Large intestine (tissue), 3 donors: ENCODE measurements at regions not wholly inside any gene's neighbourhood (a gene's known extent, or its start where the extent isn't known, plus 50 kb on each side); places are given as distances from the start of the nearest gene placed in this dataset.
"Not testable (repeated sequence)": the region's sequence is repeated elsewhere in the genome, so short reads cannot be mapped to it uniquely, and the experiment has no call there.

Experiments used
- DNase-seq, 2 donors: peaks; one replicate each; pipeline versions ENCODE4 v3.0.0 to v3.0.0-alpha.2; 2013
- H3K27ac ChIP-seq: one replicate; pipeline ENCODE4 v1.5.1; 2013; ENCODE audit warnings: low read length
- H3K27me3 ChIP-seq: 2 replicates; pipeline ENCODE4 v1.6.1; 2013; ENCODE audit warnings: low read length; ENCODE audit not compliant: control insufficient read depth, insufficient read depth
- H3K36me3 ChIP-seq: 2 replicates; pipeline ENCODE4 v1.6.1; 2013; ENCODE audit warnings: low read length; ENCODE audit not compliant: control insufficient read depth, insufficient read depth
- H3K4me1 ChIP-seq: one replicate; pipeline ENCODE4 v1.6.1; 2013; ENCODE audit warnings: low read length; ENCODE audit not compliant: control insufficient read depth, insufficient read depth
- H3K4me3 ChIP-seq: one replicate; pipeline ENCODE4 v1.5.1; 2013; ENCODE audit warnings: low read length
- H3K9me3 ChIP-seq: one replicate; pipeline ENCODE4 v1.6.1; 2013; ENCODE audit warnings: mild to moderate bottlenecking, low read depth, low read length, moderate library complexity; ENCODE audit not compliant: control insufficient read depth
- WGBS: methylation state at CpG from one replicate; pipeline ENCODE4 v1.1.5; 2013; ENCODE audit warnings: low lambda C conversion rate; ENCODE audit not compliant: insufficient coverage; 5-methylcytosine and 5-hydroxymethylcytosine counted together

DNA sequence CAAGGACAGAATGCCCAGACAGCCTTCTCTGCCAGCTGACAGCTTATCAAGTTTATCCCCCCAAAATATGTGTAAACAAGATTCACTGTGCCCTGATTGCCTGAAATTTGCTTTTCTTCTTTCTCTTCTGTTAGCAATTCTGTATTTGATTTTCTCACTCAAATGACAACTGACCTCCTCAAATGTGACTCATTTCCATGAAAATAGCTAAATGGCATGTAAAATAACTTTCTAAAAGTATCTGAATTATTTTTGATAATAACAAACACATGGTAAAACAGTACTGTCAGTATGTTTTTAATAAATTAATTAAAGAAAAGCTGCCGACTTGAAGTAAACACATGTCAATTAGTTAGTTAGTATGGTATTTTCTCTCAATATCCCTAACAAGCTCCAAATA, 202.3 kb upstream of the STAC start:
- DNase-seq: no peak
- Histone ChIP-seq H3K36me3 (no peaks in the 10 kb centered on the region), H3K9me3 (no peaks in the 10 kb centered on the region), H3K27ac (no peak overlapping the region), H3K4me3 (no peak overlapping the region), H3K4me1 (no peaks in the 10 kb centered on the region), H3K27me3 (no peaks in the 10 kb centered on the region)
- 92% methylated on average over 1 of the region's 1 CpG for WGBS

DNA sequence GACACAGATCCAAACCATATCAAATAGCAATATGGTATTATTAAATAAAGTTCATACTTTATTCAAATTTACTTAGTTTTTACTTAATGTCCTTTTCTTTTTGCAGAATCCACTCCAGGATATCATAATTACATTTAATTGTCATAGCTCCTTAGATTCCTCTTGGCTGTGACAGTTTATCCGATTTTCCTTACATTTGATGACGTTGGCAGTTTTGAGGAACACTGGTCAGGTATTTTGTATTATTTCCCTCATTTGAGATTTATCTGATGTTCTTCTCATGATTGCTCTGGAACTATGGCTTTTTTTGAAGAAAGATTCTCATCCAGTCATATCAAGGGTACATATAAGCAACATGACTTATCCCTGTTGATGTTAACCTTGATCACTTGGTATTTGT, 198.3 kb upstream of the STAC start:
- Histone ChIP-seq H3K27ac (no peak overlapping the region), H3K9me3 (no peaks in the 10 kb centered on the region), H3K4me3 (no peak overlapping the region), H3K4me1 (no peaks in the 10 kb centered on the region), H3K36me3 (no peaks in the 10 kb centered on the region), H3K27me3 (no peaks in the 10 kb centered on the region)
- WGBS: 58% methylated on average over 2 of the region's 2 CpGs
- no peak for DNase-seq

DNA sequence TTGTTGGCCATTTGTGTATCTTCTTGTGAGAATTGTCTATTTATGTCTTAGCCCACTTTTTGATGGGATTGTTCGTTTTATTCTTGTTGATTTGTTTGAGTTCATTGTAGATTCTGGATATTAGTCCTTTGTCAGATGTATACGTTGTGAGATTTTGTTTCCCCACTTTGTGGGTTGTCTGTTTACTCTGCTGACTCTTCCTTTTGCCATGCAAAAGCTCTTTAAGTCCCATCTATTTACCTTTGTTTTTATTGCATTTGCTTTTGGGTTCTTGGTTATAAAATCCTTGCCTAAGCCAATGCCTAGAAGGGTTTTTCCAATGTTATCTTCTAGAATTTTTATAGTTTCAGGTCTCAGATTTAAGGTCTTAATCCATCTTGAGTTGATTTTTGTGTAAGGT, 193.1 kb upstream of the STAC start:
- H3K4me1 ChIP-seq, H3K9me3 ChIP-seq, H3K4me3 ChIP-seq, H3K27ac ChIP-seq, H3K36me3 ChIP-seq, DNase-seq, H3K27me3 ChIP-seq: not testable (repeated sequence)
- WGBS: 33% methylated on average over 1 of the region's 2 CpGs

DNA sequence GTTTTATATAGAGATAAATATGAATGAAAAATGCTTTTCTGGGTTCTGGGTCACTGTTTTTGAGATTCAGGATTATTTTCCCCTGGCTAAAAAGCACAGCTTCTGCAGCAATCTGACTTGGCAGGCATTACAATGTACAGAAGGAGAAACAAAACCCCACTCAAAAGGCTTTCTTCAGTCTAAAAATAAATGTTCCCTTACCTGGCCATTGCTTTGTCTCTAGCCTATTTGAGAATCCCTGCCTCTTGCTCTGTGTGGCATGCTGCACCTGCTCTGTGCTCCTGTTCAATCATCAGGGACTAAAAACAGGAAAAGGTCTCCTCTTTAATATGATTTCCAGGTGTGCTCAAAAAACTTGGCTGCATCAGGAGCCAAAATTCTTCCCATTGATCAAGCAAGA, 187.4 kb upstream of the STAC start:
- Histone ChIP-seq H3K9me3 (no peaks in the 10 kb centered on the region), H3K27me3 (no peaks in the 10 kb centered on the region), H3K36me3 (no peaks in the 10 kb centered on the region), H3K27ac (no peak overlapping the region), H3K4me3 (no peak overlapping the region), H3K4me1 (no peaks in the 10 kb centered on the region)
- no peak for DNase-seq

DNA sequence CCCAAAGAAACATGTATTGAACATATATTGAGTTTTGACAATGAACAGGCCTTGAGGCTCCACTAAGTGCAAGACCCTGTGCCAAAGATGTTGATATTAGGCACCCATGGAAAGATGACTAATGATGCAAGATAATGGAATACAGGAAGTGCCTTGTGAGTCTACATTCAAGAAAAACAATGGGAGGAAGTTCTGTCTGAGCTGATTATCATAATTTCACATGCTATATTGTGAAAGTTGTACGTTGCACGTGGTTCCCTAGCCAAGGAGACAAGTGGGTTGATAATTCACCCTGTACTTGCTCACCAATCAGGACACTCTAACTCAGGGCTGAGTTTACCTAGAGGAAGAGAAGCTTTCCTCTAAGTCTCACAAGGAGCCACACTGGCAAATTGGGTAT, 186.9 kb upstream of the STAC start:
- Histone ChIP-seq H3K36me3 (no peaks in the 10 kb centered on the region), H3K4me1 (no peaks in the 10 kb centered on the region), H3K9me3 (no peaks in the 10 kb centered on the region), H3K4me3 (no peak overlapping the region), H3K27ac (no peak overlapping the region), H3K27me3 (no peaks in the 10 kb centered on the region)
- DNase-seq: no peak
- WGBS: no CpG with 5 or more reads among the region's 2 CpGs

DNA sequence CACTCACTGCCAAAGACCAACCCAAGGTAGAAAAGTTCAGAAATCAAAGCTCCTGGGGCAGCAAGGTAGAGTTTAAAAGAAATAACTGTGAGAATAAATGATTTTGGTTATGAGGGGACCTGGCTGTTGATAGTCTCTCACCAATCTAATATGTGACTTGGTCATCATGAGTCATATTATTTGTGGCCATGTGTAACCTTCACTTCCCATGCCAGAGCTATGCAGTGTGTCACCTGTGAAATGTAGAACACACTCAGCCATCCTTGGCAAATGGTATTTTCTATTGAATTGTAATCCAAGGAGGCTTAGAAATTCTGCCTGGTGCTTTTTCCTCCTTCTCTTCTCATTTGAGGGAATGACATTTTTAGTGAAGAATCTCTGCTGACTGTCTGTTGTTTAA, 184.2 kb upstream of the STAC start:
- Histone ChIP-seq H3K27ac (no peak overlapping the region), H3K36me3 (no peaks in the 10 kb centered on the region), H3K9me3 (no peaks in the 10 kb centered on the region), H3K4me1 (no peaks in the 10 kb centered on the region), H3K27me3 (no peaks in the 10 kb centered on the region), H3K4me3 (no peak overlapping the region)
- no peak for DNase-seq

DNA sequence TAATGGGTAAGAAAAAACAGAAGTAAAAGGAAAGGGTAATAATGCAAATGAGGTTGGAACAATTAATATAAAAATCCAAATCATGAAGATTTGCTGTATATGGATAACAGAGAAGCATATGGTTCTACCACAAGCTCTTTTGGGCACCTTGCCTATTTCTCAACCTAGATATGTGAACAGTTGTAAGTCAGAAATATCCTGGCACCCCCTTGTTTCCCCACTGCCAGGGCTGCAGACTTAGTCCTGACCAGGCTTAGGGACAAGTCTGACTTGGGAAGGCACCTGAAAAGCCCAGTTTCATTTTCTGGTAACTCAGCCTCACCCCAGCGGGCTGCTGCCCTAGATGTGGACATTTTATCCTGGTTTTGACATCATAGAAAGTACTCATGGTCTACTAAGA, 183.2 kb upstream of the STAC start:
- H3K36me3 ChIP-seq: no peaks in the 10 kb centered on the region
- no peaks in the 10 kb centered on the region for H3K4me1 ChIP-seq
- no peak for DNase-seq
- no CpG with 5 or more reads among the region's 1 CpG for WGBS
- no peak overlapping the region for H3K27ac ChIP-seq
- H3K9me3 ChIP-seq: no peaks in the 10 kb centered on the region
- H3K4me3 ChIP-seq: no peak overlapping the region
- no peaks in the 10 kb centered on the region for H3K27me3 ChIP-seq

DNA sequence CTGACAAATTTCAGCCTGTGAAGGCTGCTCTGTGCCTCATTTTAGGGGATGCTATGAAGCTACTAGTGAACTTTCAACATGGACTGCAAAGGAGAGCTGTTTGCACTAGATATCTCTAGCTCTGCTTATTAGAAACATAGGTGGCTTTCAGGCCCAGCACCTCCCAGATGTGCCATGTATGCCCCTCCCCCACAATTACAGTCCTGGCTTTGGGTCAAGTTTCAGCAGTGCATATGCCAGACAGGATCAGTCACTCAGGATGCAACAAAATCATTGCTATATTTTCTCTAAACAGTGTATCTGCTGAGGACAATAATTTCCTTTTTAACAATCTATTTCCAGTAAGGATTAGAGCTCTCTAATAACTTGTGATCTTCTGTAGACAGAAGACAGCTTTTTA, 178.8 kb upstream of the STAC start:
- H3K27me3 ChIP-seq: no peaks in the 10 kb centered on the region
- no peaks in the 10 kb centered on the region for H3K4me1 ChIP-seq
- H3K27ac ChIP-seq: no peak overlapping the region
- no peaks in the 10 kb centered on the region for H3K36me3 ChIP-seq
- H3K9me3 ChIP-seq: no peaks in the 10 kb centered on the region
- no peak for DNase-seq
- H3K4me3 ChIP-seq: no peak overlapping the region

DNA sequence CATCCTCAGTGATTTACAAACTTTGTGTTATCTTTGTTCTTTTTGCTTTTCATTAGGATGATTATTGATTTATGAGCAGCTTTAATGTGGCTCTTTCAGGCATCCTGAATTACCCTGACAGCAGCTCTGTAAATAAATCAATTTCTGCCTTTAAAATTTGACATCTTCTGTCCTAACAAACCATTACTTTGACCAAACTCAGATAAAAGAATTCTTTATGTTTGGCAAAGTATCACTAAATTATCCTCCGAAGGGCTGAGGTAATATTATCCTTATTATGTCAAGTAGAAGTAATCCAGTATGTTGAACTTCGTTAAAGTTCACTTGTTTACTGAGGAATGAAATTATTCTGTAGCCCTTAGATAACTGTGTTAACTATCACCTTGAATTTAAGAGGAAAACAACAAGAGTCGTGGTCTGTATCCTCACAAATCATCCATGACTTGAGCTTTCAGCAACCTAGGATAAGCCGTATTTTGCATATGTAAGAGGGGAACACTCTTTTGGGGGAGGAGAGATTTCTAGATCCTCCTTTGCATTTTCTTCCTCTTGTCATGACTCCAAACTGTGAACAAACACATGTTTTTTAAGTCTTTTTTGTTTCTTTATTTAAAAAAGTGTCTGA, 173.2 kb upstream of the STAC start:
- Histone ChIP-seq H3K27me3 (no peaks in the 10 kb centered on the region), H3K27ac (no peak overlapping the region), H3K4me3 (no peak overlapping the region), H3K4me1 (no peaks in the 10 kb centered on the region), H3K36me3 (no peaks in the 10 kb centered on the region), H3K9me3 (no peaks in the 10 kb centered on the region)
- DNase-seq: no peak
- WGBS: 33% methylated on average over 1 of the region's 4 CpGs

DNA sequence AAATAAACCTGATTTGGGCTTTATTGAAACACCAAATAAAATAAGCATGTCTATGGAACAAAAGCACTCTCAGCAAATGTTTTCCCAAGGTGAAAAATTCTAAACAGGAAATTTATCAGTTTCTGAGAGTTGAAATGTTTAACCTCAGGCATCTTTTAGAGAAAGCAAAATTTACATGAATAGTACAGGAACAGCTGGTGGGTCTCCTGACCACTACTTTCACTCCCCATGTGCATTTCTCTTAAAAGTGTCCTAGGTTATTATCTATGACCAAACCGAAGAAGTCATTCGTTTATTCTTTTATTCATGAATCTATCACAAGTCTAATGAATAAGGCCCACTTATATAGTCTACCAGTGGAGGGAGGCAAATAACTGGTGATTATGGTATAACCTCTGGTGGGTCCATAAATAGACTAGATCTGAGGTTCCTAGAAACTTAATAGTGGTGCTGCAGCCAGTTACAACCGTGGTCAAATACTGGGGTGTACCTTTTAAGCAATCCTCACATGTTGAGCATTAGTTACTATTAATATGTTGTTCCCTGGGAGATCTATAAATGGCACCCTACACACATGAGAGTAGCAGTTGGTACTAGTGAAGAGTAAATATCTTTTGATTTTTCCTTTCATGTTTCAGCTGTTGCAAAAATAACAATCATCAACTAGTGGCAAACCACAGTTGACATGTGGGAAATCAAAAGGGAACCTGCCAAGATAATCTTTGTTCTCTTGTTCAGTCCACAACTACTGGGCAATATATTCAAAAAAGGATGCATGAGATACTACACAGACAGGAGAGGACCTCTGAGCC, 169.3 kb upstream of the STAC start:
- no peak overlapping the region for H3K27ac ChIP-seq
- DNase-seq: no peak
- H3K4me1 ChIP-seq: no peaks in the 10 kb centered on the region
- no peaks in the 10 kb centered on the region for H3K27me3 ChIP-seq
- H3K36me3 ChIP-seq: no peaks in the 10 kb centered on the region
- no CpG with 5 or more reads among the region's 3 CpGs for whole genome bisulfite sequencing
- no peaks in the 10 kb centered on the region for H3K9me3 ChIP-seq
- no peak overlapping the region for H3K4me3 ChIP-seq

DNA sequence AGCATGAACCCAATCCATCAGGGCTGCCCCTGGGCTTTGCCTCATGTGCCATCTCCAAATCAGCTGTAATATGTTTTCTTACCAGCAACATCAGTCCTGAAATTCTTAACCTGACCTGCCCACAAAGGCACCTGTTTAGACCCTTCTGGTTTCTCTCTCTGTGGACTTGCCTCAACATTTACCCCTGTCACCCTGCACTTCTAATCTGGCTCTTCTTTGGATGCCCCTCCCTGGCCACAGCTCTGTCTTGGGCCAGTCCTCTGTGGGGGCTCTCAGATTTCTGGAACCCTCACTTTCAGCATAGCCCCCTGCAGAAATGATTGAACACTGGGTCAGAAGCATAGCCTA, 168.7 kb upstream of the STAC start:
- no peaks in the 10 kb centered on the region for H3K36me3 ChIP-seq
- no peak for DNase-seq
- H3K4me1 ChIP-seq: no peaks in the 10 kb centered on the region
- H3K9me3 ChIP-seq: no peaks in the 10 kb centered on the region
- H3K4me3 ChIP-seq: no peak overlapping the region
- no peaks in the 10 kb centered on the region for H3K27me3 ChIP-seq
- H3K27ac ChIP-seq: no peak overlapping the region
